CD4-positive, alpha-beta memory T cell (primary cell): ENCODE measurements at regions not wholly inside any gene's neighbourhood (a gene's known extent, or its start where the extent isn't known, plus 50 kb on each side); places are given as distances from the start of the nearest gene placed in this dataset.

Source experiments
- CTCF ChIA-PET: fragments of 350-600 bp; sonication (Branson Sonifier 250); formaldehyde crosslinking; loops from one replicate; lab custom pipeline; 2021; ENCODE audit warnings: inconsistent platforms; ENCODE audit not compliant: partially characterized antibody; lab: Charles Lee
- POLR2A ChIA-PET: fragments of 350-600 bp; sonication (Branson Sonifier 250); formaldehyde crosslinking; loops from one replicate; lab custom pipeline; 2021; ENCODE audit not compliant: partially characterized antibody; lab: Charles Lee
- DNase-seq, 5 donors: peaks; one replicate each; pipeline versions ENCODE4 v3.0.0 to v3.0.0-alpha.2; 2020 to 2022; ENCODE audit warnings: mixed read lengths in 1 of 5
- H3K27ac ChIP-seq: one replicate; pipeline ENCODE4 v1.7.0; 2013; ENCODE audit warnings: low read depth, low read length
- H3K27me3 ChIP-seq: 2 replicates; pipeline ENCODE4 v1.7.0; 2013; ENCODE audit warnings: mild to moderate bottlenecking, low read length, moderate library complexity; ENCODE audit not compliant: insufficient read depth
- H3K36me3 ChIP-seq: 2 replicates; pipeline ENCODE4 v1.7.0; 2013; ENCODE audit warnings: mild to moderate bottlenecking, low read length, moderate library complexity; ENCODE audit not compliant: insufficient read depth
- H3K4me1 ChIP-seq: 2 replicates; pipeline ENCODE4 v1.7.0; 2013; ENCODE audit warnings: mild to moderate bottlenecking, low read length, moderate library complexity; ENCODE audit not compliant: insufficient read depth
- H3K4me3 ChIP-seq, 2 donors: one replicate each; pipeline ENCODE4 v1.7.0; 2013; ENCODE audit warnings: low read length in 2 of 2, mild to moderate bottlenecking in 1 of 2
- H3K9me3 ChIP-seq, 2 donors: one replicate each; pipeline ENCODE4 v1.7.0; 2013; ENCODE audit warnings: low read length in 2 of 2, control low read depth in 1 of 2; ENCODE audit not compliant: control insufficient read depth in 1 of 2
- H3K27ac Mint-ChIP-seq, 7 donors: one replicate each; pipeline ENCODE4 v1.8.0; 2020 to 2021; ENCODE audit warnings: mixed read lengths in 7 of 7, mild to moderate bottlenecking in 6 of 7, inconsistent platforms in 3 of 7, moderate library complexity in 3 of 7
- H3K27me3 Mint-ChIP-seq, 2 donors: one replicate each; pipeline ENCODE4 v1.8.0; 2020 to 2021; ENCODE audit warnings: mixed read lengths in 2 of 2
- H3K36me3 Mint-ChIP-seq, 2 donors: one replicate each; pipeline ENCODE4 v1.8.0; 2020 to 2021; ENCODE audit warnings: mixed read lengths in 2 of 2, inconsistent platforms in 1 of 2, mild to moderate bottlenecking in 1 of 2
- H3K4me1 Mint-ChIP-seq, 4 donors: one replicate each; pipeline ENCODE4 v1.8.0; 2020 to 2021; ENCODE audit warnings: mixed read lengths in 4 of 4, mild to moderate bottlenecking in 1 of 4
- H3K4me3 Mint-ChIP-seq, 8 donors: one replicate each; pipeline ENCODE4 v1.8.0; 2020 to 2021; ENCODE audit warnings: mixed read lengths in 8 of 8, mild to moderate bottlenecking in 7 of 8, moderate library complexity in 6 of 8, inconsistent platforms in 3 of 8
- H3K9me3 Mint-ChIP-seq, 8 donors: one replicate each; pipeline ENCODE4 v1.8.0; 2020 to 2021; ENCODE audit warnings: mixed read lengths in 8 of 8, mild to moderate bottlenecking in 5 of 8, inconsistent platforms in 3 of 8, moderate library complexity in 1 of 8
- intact Hi-C: fragments of 100-400 bp; cut with micrococcal nuclease; formaldehyde crosslinking; loops from one replicate; pipeline ENCODE4 v1.15.1; 2023

DNA sequence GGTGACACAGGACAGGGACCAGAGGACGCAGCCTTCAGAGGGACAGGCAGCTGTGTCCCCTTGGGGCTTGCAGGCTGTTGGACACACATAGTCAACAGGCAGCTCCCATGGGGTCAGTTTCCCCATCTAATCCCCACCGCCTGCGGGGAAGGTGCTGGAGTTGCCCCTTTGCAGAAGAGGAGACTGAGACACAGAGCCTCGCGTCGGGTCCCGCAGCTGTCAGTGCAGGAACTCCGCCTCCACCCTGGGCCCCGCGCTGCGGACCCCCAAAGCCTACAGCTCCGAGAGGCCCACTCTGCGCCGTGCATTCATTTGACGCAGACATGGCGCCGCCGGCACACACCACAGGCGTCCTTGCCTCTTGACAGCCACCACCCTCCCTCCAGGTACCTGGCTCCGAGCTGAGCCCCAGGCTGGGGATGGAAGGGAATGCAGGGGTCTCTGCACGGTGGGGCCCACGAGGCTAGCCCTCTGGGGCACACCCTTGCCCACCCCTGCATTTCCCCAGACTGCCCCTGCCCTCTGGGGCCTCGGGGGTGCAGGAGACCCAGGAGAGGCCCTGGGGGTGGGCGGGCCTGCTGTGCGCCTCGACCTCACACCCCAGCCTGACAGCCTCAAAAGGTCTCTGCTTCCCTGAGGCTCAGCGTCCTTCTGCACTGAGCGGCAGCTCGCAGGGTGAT is 88.5 kb upstream of the ACTRT2 start:
- Histone ChIP-seq H3K4me1 (no peaks in the 10 kb centered on the region), H3K9me3 (no peaks in the 10 kb centered on the region), H3K27me3 (no peaks in the 10 kb centered on the region), H3K27ac (no peak overlapping the region), H3K36me3 (no peaks in the 10 kb centered on the region), H3K4me3 (no peak overlapping the region)
- Mint-ChIP-seq H3K9me3 (peaks cover 0 to 2% (median 0%) of the 10 kb centered on the region in 8 donors), H3K36me3 (no peaks in the 10 kb centered on the region), H3K27ac (no peak overlapping the region), H3K4me1 (no peaks in the 10 kb centered on the region), H3K27me3 (peaks cover 0 to 9% of the 10 kb centered on the region in 2 donors), H3K4me3 (no peak overlapping the region)
- intact Hi-C loops = no loop called here
- ChIA-PET CTCF (interaction anchor here (0.9 kb wide), 1 partner anchor 11 kb away, joined by 5 read pairs; no protein-coding TSS in a partner anchor), POLR2A (no interaction called here)
- DNase-seq = no peak

DNA sequence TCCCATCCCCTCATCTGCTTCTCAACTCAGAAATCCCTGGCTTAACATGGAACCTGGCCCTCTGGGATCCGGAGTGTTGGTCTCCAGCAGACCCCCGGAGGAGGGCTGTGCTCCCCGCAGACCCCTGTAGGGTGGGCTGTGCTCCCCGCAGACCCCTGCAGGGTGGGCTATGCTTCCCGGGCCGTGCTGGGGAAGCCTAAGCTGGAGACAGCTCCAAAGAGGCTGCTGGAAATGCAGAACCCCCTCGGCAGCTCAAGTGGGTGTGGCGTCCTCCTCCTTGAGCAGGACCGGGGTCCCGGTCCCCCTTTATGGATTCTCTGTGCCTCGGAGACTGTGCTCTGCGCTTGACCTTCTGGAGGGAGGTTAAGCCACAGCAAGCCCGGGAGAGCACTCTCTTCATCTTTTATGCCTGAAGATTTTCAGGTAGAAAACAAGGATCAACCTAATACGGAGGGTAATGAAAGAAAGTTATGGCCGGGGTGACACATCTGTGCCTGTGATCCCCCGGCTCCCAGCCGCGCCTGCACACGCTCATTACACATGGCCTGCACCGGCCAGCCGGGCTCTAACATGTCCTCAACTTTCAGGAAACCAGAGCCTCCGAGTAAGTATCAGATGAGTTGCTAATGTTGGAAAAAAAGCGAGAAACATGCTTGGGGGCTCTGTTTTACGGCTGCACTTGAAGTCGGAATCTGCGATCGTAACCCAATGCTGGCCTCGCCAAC is 87.7 kb upstream of the ACTRT2 start:
- no peak for DNase-seq
- Mint-ChIP-seq H3K27me3 (peaks cover 0 to 9% of the 10 kb centered on the region in 2 donors), H3K27ac (no peak overlapping the region), H3K9me3 (peaks cover 0 to 2% (median 0%) of the 10 kb centered on the region in 8 donors), H3K4me3 (no peak overlapping the region), H3K36me3 (no peaks in the 10 kb centered on the region), H3K4me1 (no peaks in the 10 kb centered on the region)
- no peaks in the 10 kb centered on the region for H3K9me3 ChIP-seq
- no peaks in the 10 kb centered on the region for H3K36me3 ChIP-seq
- ChIA-PET POLR2A (no interaction called here), CTCF (no interaction called here)
- H3K27me3 ChIP-seq = no peaks in the 10 kb centered on the region
- H3K4me1 ChIP-seq = no peaks in the 10 kb centered on the region
- H3K4me3 ChIP-seq = no peak overlapping the region
- no peak overlapping the region for H3K27ac ChIP-seq
- intact Hi-C loops = no loop called here

DNA sequence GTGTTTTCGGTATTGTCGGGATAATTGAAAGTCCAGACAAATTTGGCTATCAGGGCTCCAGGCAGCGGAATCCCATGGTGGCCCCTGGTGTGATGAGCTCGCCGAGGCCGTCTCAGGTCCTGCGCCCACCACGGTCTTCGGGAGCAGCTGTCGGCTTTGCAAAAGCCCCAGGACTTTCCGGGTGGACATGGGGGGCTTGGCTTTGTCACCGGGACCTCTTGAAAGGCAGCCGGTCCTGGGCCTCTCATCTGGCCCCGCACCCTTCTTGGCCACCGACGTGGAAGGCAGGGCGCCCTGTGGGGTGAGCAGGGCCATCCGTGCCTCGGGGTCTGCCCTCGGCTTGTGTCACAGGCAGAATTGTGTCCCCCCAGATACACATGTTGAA is 87.1 kb upstream of the ACTRT2 start:
- Histone ChIP-seq H3K4me3 (no peak overlapping the region), H3K36me3 (no peaks in the 10 kb centered on the region), H3K27me3 (no peaks in the 10 kb centered on the region), H3K27ac (no peak overlapping the region), H3K4me1 (no peaks in the 10 kb centered on the region), H3K9me3 (no peaks in the 10 kb centered on the region)
- Mint-ChIP-seq H3K27ac (no peak overlapping the region), H3K4me3 (no peak overlapping the region), H3K36me3 (no peaks in the 10 kb centered on the region), H3K4me1 (no peaks in the 10 kb centered on the region), H3K27me3 (peaks cover 0 to 9% of the 10 kb centered on the region in 2 donors), H3K9me3 (peaks cover 0 to 2% (median 0%) of the 10 kb centered on the region in 8 donors)
- no peak for DNase-seq
- POLR2A ChIA-PET = no interaction called here
- CTCF ChIA-PET = no interaction called here
- intact Hi-C loops = no loop called here

DNA sequence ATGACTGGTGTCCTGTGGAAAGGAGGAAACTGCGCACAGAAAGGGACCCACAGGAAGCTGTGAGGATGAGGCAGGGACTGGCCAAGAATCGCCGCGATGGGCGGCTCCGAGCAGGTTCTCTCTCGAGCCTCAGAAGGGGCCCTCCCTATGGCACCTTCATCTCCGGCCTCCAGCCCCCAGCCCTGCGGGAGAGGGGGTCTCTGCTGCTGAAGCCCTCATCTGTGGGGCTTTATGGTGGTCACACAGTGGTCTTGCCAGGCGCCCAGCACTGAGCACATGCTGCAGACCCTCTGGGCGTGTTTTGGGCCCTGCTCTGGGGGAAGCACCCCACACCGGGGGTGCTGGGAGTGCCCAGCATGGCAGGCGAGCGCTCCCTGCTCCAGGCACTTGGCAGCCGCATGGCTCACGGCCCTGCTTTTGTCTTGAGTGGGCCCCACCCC is 86.6 kb upstream of the ACTRT2 start:
- no peaks in the 10 kb centered on the region for H3K36me3 ChIP-seq
- H3K27me3 ChIP-seq = no peaks in the 10 kb centered on the region
- H3K4me3 Mint-ChIP-seq = no peak overlapping the region
- H3K4me3 ChIP-seq = no peak overlapping the region
- no peak overlapping the region for H3K27ac ChIP-seq
- H3K36me3 Mint-ChIP-seq = no peaks in the 10 kb centered on the region
- no peak overlapping the region for H3K27ac Mint-ChIP-seq
- H3K4me1 Mint-ChIP-seq = no peaks in the 10 kb centered on the region
- peaks cover 0 to 2% (median 0%) of the 10 kb centered on the region in 8 donors for H3K9me3 Mint-ChIP-seq
- ChIA-PET POLR2A (no interaction called here), CTCF (no interaction called here)
- H3K9me3 ChIP-seq = no peaks in the 10 kb centered on the region
- no peaks in the 10 kb centered on the region for H3K4me1 ChIP-seq
- H3K27me3 Mint-ChIP-seq = peaks cover 0 to 9% of the 10 kb centered on the region in 2 donors
- DNase-seq = no peak
- intact Hi-C loops = no loop called here

DNA sequence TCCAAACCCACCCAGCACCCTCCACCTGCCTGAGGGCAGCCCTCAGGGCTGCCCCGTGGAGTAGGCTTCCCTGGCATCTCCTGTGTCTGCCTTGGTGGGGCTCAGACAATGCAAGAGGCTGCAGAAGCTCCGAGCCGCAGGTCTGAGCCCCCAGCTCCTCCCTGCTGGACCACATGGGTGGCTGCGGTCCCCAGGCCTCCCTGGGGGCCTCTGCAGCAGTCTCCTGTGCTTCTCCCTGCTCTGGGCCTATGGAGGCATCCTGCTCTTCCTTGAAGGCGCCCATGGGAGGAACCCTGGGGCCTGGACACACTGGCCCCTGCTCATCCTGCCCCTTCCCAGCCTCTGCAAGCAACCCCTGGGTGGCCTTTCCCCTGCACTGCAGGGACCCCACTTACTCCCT is 86.1 kb upstream of the ACTRT2 start:
- ChIA-PET CTCF (no interaction called here), POLR2A (no interaction called here)
- Histone ChIP-seq H3K4me1 (no peaks in the 10 kb centered on the region), H3K4me3 (no peak overlapping the region), H3K9me3 (no peaks in the 10 kb centered on the region), H3K27me3 (no peaks in the 10 kb centered on the region), H3K36me3 (no peaks in the 10 kb centered on the region), H3K27ac (no peak overlapping the region)
- peaks cover 0 to 2% (median 0%) of the 10 kb centered on the region in 8 donors for H3K9me3 Mint-ChIP-seq
- no peak for DNase-seq
- H3K4me1 Mint-ChIP-seq = no peaks in the 10 kb centered on the region
- H3K27me3 Mint-ChIP-seq = peaks cover 0 to 6% of the 10 kb centered on the region in 2 donors
- intact Hi-C loops = no loop called here
- H3K27ac Mint-ChIP-seq = no peak overlapping the region
- no peak overlapping the region for H3K4me3 Mint-ChIP-seq
- no peaks in the 10 kb centered on the region for H3K36me3 Mint-ChIP-seq

DNA sequence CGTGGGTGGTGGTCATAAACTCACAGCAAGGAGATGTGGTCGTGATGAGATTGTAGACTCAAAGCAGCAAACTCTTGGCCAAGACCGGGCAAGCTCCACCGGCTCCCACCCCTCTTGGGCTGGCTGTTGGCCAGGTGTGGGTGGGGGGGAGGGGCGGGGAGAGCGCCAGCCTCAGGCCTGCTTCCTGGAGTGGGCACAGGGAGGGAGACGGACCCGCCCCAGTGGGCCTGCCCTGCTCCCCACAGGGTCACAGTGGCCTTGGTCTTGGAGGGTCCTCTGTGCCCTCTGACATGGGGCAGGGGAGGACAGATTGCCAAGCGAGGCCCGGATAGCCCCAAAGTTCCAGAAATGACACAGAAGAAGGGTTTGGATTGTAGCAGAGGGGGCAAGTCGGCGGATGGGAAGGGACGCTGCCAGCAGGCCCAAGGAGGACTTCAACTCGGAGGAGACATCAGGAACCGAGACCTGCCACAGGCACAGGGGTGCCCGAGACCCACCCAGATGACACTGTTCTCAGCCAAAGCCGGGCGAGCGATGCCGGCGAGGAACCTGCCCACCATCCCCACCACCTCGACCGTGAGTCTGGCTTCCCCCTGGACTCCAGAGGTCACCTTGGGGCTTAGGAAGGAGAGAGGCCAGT is 85.4 kb upstream of the ACTRT2 start:
- Histone ChIP-seq H3K4me3 (no peak overlapping the region), H3K9me3 (no peaks in the 10 kb centered on the region), H3K36me3 (no peaks in the 10 kb centered on the region), H3K27ac (no peak overlapping the region), H3K4me1 (no peaks in the 10 kb centered on the region), H3K27me3 (no peaks in the 10 kb centered on the region)
- POLR2A ChIA-PET = no interaction called here
- CTCF ChIA-PET = no interaction called here
- peaks cover 2 to 6% of the 10 kb centered on the region in 2 donors for H3K27me3 Mint-ChIP-seq
- H3K36me3 Mint-ChIP-seq = no peaks in the 10 kb centered on the region
- peaks cover 0 to 4% (median 2%) of the 10 kb centered on the region in 8 donors for H3K9me3 Mint-ChIP-seq
- no peak overlapping the region for H3K4me3 Mint-ChIP-seq
- intact Hi-C loops = no loop called here
- H3K4me1 Mint-ChIP-seq = no peaks in the 10 kb centered on the region
- no peak for DNase-seq
- H3K27ac Mint-ChIP-seq = no peak overlapping the region
